Activated CD8-positive, alpha-beta memory T cell treated with anti-CD3 and anti-CD28 coated beads, Interleukin-2, amount 50 U/mL, for 4 hours (primary cell): ENCODE measurements at regions not wholly inside any gene's neighbourhood (a gene's known extent, or its start where the extent isn't known, plus 50 kb on each side); places are given as distances from the start of the nearest gene placed in this dataset.
"Not testable (repeated sequence)": the region's sequence is repeated elsewhere in the genome, so short reads cannot be mapped to it uniquely, and the experiment has no call there.

Experiments
- DNase-seq: peaks from one replicate; pipeline ENCODE4 v3.0.0-alpha.2; 2020

DNA sequence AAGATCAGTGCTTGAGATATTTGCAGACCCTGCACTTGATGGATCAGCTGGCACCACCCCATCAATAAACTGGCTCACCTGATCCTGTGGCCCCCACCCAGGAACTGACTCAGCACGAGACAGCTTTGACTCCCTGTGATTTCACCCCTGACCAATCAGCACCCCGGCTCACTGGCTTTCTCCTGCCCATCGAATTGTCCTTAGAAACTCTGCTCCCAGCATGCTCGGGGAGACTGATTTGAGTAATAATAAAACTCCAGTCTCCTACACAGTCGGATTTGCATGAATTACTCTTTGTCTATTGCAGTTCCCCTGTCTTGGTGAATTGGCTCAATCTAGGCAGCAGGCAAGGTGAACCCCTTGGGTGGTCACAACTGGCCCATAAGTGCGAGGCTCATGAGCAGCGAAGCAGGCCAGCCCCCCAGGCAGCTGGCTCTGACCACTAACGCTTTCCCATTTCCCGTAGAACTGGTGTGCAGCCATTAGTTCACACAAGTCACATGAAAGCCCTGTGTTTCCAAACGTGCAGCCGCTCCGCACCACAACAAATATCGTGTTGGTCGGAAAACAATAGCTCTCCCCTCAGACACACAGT is 79.6 kb downstream of the RSPH3 start:
- DNase-seq: no peak

DNA sequence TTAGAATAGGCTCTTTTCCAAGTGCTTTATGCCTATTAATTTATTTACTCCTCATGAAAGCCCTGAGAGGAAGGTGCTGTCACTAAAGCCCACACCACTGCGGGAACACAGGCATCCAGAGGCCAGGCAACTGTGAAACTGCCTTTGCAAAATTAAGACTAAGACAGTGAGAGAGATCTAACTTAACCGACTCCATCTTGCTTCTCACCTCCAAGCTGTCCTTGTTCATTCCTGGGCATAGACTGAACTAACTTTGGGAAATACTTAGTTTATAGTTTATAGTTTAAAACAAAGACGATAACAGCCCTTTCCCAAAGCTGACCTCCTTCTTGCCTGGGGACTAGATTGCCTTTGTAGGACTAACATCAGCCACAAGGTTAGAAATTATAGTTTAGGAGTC is 80.1 kb downstream of the RSPH3 start:
- no peak for DNase-seq

GRCh38 chr6:158916617-158917016 is 83.4 kb downstream of the RSPH3 start:
- no peak for DNase-seq

- DNase-seq: no peak
Observed at GRCh38 chr6:158914923-158915322, 85.1 kb downstream of the RSPH3 start.

GRCh38 chr6:158913580-158913979 is 86.4 kb downstream of the RSPH3 start:
- DNase-seq: no peak

DNA sequence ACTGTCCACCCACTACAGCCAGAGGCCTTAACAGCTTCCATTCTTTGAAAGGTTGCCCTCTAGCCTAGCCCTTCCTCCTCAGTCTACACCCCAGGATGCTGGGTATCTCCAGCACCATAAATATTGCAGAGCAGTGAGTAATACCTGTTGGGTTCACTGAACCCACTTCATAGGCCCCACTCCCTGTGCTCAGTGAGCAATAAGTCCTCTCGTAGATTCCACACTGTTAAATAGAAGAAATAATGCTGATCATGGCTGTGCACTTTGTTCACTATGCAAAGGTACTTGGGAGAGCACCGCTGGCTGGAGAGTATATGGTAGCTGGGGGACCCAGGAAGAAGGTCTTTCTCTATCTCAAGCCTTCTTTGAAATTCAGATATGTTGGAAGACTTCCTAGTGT is 87.3 kb downstream of the RSPH3 start:
- DNase-seq: peak; percentile 23

- peak; percentile 25 for DNase-seq
Observed at GRCh38 chr6:158911746-158912480, 88.1 kb downstream of the RSPH3 start.

DNA sequence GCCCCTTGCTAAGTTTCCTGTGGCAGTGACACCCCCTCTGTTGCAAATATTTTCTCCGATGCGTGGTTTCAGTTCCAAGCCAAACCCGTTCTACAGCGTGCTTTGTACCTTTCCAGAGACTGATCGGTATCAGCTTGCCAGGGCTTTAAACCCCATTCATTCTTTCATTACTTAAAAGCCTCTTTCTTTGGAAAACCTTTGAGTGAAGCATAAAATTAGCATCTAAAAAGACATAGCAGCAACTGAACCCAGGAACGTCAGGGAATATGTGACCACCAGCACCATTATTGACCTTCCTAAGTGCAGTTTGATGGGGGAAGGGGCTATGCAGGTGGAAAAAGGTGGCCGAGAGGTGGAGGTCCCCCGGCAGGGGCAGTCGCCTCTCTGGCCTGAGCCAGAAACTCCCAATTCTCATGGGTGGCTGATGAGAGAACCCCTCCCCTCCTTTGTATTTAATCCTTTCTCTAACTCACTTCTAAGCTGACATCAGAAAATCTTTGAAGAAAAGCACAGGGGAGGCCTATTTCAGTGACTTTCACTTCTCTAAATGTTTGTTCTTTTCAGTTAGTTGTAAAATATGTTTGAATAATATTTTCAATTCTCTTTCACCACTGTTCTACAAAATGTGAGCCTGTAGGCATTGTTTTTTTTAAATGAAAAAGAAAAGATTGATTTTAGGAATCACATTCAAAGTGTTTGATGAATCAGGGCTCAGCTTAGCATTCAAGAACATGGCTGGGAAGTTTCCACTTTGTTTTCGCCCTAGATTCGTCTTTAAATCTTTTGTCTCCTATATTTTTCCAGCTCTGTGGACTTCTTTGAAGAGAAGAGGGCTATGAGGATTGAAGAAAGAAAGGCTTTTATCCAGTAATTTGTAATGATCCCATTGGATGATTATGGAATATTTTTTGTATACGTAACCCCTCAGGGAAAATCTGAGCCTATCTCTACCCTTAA is 89.2 kb downstream of the RSPH3 start:
- DNase-seq: no peak

DNA sequence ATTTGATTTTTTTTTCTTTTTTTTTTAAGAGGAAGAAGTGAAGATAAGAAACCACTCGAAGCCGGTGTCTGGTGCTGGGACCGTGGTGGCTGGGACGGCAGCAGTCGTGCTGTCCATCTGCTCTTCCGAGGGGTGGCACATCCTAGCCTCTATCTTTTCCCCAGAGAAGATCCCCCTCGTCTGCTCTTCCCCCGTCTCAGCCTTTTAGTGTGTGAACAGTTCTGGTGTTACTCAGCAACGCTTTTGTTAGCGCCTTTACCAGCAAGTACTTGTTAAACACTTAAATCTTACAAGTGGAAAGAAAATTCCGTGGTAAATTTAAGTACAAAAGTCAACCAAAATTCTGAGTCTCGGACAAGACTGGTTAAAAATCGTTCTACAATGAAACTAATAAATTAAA is 90.1 kb downstream of the RSPH3 start:
- DNase-seq: no peak

GRCh38 chr6:158908606-158909005 is 89.4 kb upstream of the EZR start:
- no peak for DNase-seq

- no peak for DNase-seq
Observed at GRCh38 chr6:158907931-158908330, 88.8 kb upstream of the EZR start.

DNA sequence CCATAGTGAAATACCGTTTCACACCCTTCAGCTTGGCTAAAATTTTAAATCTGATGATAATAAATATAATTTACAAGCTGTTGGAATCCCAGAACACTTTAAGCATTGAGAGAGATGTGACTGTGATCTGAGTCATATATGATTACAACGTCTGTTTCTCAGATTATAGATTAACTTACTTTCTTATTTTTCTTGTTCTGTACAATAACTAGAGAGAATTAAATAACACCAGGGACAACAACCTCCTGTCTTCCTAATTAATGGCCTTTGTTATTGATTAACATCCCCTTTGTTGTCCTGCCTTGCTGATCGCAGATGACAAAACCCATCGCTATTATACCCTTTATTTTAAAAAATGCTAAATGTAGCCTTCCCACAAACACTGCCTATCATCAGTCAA is 87.8 kb upstream of the EZR start:
- DNase-seq: no peak

- no peak for DNase-seq
Observed at GRCh38 chr6:158905277-158905676, 86.1 kb upstream of the EZR start.

GRCh38 chr6:158903801-158904200 is 84.6 kb upstream of the EZR start:
- DNase-seq: no peak

DNA sequence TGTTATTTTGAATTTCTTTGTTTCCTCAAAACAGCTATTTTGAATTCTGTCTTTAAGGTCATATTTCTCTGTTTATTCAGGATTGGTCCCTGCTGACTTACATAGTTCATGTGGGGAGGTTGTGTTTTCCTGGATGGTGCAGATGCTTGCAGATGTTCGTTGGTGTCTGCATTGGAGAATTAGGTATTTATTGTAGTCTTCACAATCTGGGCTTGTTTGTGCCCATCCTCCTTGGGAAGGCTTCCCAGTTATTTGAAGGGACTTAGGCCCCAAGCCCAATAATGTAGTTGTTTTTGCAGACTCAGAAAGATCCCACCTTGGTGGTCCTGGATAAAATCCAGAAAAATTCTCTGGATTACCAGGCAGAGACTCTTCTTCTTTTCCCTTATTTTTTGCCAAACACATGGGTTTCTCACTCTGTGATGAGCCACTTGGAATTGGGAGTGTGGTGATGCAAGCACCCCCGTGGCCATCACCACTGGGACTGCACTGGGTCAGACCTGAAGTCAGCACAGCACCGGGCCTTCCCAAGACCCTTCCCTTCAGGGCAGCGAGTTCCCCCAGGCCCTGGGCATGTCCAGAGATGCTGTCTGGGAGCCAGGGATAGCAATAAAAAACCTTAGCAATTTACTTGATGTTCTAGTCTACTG is 81.6 kb upstream of the EZR start:
- no peak for DNase-seq

DNA sequence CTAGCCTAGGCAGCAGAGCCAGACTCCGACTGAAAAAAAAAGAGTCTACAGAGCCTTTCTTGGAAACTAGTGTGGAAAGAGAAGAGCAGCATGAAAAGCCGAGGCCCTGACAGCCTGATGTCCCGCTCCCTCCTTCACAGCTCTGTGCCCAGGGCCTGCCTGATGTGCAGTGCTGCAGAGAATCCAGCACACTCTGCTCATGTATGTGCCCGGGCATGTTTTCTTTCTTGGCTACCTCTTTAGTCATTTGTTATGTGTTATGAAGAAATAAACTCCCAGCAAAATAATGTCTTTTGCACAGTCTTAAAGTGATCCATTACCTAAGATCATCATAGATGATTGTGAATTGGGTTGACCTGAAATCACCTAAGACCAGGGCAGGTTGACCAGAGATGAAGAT is 78.1 kb upstream of the EZR start:
- DNase-seq: no peak

GRCh38 chr6:158895661-158896060 is 76.5 kb upstream of the EZR start:
- no peak for DNase-seq

GRCh38 chr6:158894193-158894592 is 75.0 kb upstream of the EZR start:
- no peak for DNase-seq

DNA sequence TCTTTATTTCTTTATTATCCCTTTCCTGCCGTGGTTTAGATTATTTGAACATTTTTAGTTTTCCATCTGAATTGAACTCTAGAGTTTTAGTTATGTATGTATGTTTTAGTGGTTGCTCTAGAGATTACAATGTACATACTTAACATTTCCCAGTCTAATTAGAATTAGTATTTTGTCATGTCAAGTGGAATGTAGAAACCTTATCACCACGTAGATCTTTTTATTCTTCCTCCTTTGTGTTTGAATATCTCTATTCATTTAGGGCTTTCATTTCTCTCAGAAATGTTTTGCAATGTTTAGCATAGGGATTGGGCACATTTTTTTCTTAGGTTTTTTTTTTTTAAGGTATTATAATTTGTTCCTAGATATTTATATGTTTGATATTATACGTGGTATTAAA is 73.1 kb upstream of the EZR start:
- DNase-seq: no peak

GRCh38 chr6:158891560-158891959 is 72.4 kb upstream of the EZR start:
- not testable (repeated sequence) for DNase-seq

DNA sequence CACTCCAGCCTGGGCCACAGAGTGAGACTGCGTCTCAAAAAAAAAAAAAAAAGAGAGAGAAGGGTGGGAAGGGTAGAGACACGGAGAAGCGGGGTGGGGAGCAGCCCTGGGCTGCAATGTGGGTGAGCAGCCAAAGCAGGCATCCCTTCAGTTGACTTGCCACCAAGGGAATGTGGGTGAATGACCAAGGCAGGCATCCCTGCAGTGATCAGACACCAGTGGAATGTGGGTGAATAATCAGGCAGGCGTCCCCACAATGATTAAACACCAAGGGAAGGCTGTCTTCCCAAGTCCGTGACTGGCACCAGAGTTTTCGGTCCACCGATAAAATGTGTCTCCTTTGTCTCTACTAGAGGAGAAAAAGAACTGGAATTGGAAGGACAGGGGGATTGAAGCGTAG is 69.0 kb upstream of the EZR start:
- DNase-seq: not testable (repeated sequence)

GRCh38 chr6:158886346-158886977 is 67.3 kb upstream of the EZR start:
- DNase-seq: not testable (repeated sequence)

GRCh38 chr6:158881884-158882283 is 62.7 kb upstream of the EZR start:
- DNase-seq: not testable (repeated sequence)
